WI38 (cell line): ENCODE measurements at regions not wholly inside any gene's neighbourhood (a gene's known extent, or its start where the extent isn't known, plus 50 kb on each side); places are given as distances from the start of the nearest gene placed in this dataset.

Experiments
- H3K4me3 ChIP-seq: 2 replicates; pipeline ENCODE4 v1.5.1; 2011; ENCODE audit warnings: low read depth, mild to moderate bottlenecking, control low read depth, low read length
- TF ChIP-seq, protein P1 (sequence below): IDR thresholded peaks from 2 replicates; pipeline ENCODE4 v1.5.1; 2012; ENCODE audit warnings: low read depth, mild to moderate bottlenecking, control low read depth, low read length

DNA sequence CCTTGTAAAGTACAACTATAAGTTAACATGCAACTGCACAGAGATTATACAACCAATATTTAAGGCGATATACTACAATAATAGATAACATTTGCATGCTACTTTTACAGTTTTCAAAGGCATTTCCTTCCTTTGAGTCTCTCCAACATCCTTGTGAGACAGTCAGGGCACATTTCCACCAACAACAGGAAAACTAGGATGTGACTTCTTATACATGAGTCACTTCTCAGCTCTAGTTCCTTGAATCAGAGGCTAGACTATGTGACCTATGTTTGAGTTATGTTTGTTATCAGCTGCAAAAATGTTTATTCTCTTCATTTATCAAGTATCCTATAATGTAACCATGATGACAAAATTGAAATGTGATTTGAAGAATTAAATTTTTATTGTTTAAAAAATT lies 51.7 kb upstream of the TFAP2D start:
- TF ChIP-seq, protein P1, sequence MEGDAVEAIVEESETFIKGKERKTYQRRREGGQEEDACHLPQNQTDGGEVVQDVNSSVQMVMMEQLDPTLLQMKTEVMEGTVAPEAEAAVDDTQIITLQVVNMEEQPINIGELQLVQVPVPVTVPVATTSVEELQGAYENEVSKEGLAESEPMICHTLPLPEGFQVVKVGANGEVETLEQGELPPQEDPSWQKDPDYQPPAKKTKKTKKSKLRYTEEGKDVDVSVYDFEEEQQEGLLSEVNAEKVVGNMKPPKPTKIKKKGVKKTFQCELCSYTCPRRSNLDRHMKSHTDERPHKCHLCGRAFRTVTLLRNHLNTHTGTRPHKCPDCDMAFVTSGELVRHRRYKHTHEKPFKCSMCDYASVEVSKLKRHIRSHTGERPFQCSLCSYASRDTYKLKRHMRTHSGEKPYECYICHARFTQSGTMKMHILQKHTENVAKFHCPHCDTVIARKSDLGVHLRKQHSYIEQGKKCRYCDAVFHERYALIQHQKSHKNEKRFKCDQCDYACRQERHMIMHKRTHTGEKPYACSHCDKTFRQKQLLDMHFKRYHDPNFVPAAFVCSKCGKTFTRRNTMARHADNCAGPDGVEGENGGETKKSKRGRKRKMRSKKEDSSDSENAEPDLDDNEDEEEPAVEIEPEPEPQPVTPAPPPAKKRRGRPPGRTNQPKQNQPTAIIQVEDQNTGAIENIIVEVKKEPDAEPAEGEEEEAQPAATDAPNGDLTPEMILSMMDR, result no peak
- no peak overlapping the region for H3K4me3 ChIP-seq
